HG02623 (cell line): ENCODE measurements at regions not wholly inside any gene's neighbourhood (a gene's known extent, or its start where the extent isn't known, plus 50 kb on each side); places are given as distances from the start of the nearest gene placed in this dataset.
"Not testable (repeated sequence)": the region's sequence is repeated elsewhere in the genome, so short reads cannot be mapped to it uniquely, and the experiment has no call there.

Experiments used
- ATAC-seq: cut with Tn5 transposase; IDR thresholded peaks from one replicate; pipeline ENCODE4 v1.9.1; 2021; ENCODE audit warnings: moderate library complexity; ENCODE audit not compliant: unreplicated experiment

- ATAC-seq: no peak
Measured at GRCh38 chrX:13188731-13189309, 131.0 kb downstream of the ATXN3L start.

GRCh38 chrX:13186643-13187042 is 133.2 kb downstream of the ATXN3L start:
- not testable (repeated sequence) for ATAC-seq

- ATAC-seq: no peak
Measured at GRCh38 chrX:13180807-13181206, 136.4 kb upstream of the FAM9C start.

GRCh38 chrX:13179586-13179985 is 135.2 kb upstream of the FAM9C start:
- no peak for ATAC-seq

- ATAC-seq: no peak
Measured at GRCh38 chrX:13179100-13179499, 134.7 kb upstream of the FAM9C start.

- no peak for ATAC-seq
Measured at GRCh38 chrX:13177921-13178566, 133.6 kb upstream of the FAM9C start.

GRCh38 chrX:13175056-13175455 is 130.6 kb upstream of the FAM9C start:
- no peak for ATAC-seq

GRCh38 chrX:13170966-13171558 is 126.6 kb upstream of the FAM9C start:
- ATAC-seq: no peak

GRCh38 chrX:13169684-13170083 is 125.3 kb upstream of the FAM9C start:
- no peak for ATAC-seq

- ATAC-seq: no peak
Measured at GRCh38 chrX:13168269-13168668, 123.8 kb upstream of the FAM9C start.

- no peak for ATAC-seq
Measured at GRCh38 chrX:13167481-13168231, 123.2 kb upstream of the FAM9C start.

GRCh38 chrX:13165266-13166189 is 121.1 kb upstream of the FAM9C start:
- ATAC-seq: no peak

GRCh38 chrX:13164611-13165010 is 120.2 kb upstream of the FAM9C start:
- ATAC-seq: no peak

GRCh38 chrX:13162772-13163410 is 118.5 kb upstream of the FAM9C start:
- ATAC-seq: no peak

- ATAC-seq: no peak
Measured at GRCh38 chrX:13159886-13160285, 115.5 kb upstream of the FAM9C start.

GRCh38 chrX:13158911-13159310 is 114.5 kb upstream of the FAM9C start:
- no peak for ATAC-seq

- ATAC-seq: not testable (repeated sequence)
Measured at GRCh38 chrX:13155550-13155949, 111.1 kb upstream of the FAM9C start.

GRCh38 chrX:13153796-13154195 is 109.4 kb upstream of the FAM9C start:
- no peak for ATAC-seq

- no peak for ATAC-seq
Measured at GRCh38 chrX:13152518-13153185, 108.2 kb upstream of the FAM9C start.
